Ovary (tissue), 3 donors: ENCODE measurements at regions not wholly inside any gene's neighbourhood (a gene's known extent, or its start where the extent isn't known, plus 50 kb on each side); places are given as distances from the start of the nearest gene placed in this dataset.

ENCODE experiments used
- EP300 ChIP-seq: sonication (generic); formaldehyde crosslinking; IDR thresholded peaks from one replicate; pipeline ENCODE4 v1.6.1; 2017; ENCODE audit warnings: antibody characterized with exemption
- POLR2A ChIP-seq: fragments of 450-650 bp; IDR thresholded peaks from one replicate; pipeline ENCODE4 v1.6.1; 2017; ENCODE audit warnings: antibody characterized with exemption, mild to moderate bottlenecking, moderate library complexity
- TF ChIP-seq, protein P1 (sequence below), 3 donors: fragments of 450-650 bp in 2 of 3; fragments of 200-600 bp in 1 of 3; IDR thresholded peaks; one replicate each; pipeline versions ENCODE4 v1.5.1 to v1.8.0; 2016 to 2022; ENCODE audit warnings: antibody characterized with exemption in 3 of 3, mild to moderate bottlenecking in 1 of 3
- donor health status: DM: no; HTN: no; CAD: no.

DNA sequence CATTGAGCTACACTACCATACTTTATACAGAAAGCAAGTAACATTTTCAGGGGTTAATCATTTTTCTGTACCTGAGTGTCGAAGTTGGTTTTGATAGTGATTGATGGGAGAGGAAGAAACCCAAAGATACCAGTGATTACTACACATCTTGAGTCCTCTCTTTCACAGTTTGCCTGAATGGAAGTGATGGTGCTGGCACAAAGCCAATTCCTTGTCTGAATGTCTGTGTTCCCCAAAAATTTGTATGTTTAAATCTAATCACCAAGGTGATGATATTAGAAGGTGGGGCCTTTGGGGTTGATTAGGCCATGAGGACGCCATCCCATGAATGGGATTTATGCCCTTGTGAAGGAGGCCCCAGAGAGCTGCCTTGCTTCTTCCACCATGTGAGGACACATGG is 696.9 kb upstream of the ANKRD30A start:
- TF ChIP-seq, protein P1, sequence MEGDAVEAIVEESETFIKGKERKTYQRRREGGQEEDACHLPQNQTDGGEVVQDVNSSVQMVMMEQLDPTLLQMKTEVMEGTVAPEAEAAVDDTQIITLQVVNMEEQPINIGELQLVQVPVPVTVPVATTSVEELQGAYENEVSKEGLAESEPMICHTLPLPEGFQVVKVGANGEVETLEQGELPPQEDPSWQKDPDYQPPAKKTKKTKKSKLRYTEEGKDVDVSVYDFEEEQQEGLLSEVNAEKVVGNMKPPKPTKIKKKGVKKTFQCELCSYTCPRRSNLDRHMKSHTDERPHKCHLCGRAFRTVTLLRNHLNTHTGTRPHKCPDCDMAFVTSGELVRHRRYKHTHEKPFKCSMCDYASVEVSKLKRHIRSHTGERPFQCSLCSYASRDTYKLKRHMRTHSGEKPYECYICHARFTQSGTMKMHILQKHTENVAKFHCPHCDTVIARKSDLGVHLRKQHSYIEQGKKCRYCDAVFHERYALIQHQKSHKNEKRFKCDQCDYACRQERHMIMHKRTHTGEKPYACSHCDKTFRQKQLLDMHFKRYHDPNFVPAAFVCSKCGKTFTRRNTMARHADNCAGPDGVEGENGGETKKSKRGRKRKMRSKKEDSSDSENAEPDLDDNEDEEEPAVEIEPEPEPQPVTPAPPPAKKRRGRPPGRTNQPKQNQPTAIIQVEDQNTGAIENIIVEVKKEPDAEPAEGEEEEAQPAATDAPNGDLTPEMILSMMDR (IDR thresholded peaks at IDR 0.05) = no peak
- TF ChIP-seq EP300 = no peak
- no peak for TF ChIP-seq POLR2A
